ENCODE measurements at regions not wholly inside any gene's neighbourhood (a gene's known extent, or its start where the extent isn't known, plus 50 kb on each side); places are given as distances from the start of the nearest gene placed in this dataset.

DNA sequence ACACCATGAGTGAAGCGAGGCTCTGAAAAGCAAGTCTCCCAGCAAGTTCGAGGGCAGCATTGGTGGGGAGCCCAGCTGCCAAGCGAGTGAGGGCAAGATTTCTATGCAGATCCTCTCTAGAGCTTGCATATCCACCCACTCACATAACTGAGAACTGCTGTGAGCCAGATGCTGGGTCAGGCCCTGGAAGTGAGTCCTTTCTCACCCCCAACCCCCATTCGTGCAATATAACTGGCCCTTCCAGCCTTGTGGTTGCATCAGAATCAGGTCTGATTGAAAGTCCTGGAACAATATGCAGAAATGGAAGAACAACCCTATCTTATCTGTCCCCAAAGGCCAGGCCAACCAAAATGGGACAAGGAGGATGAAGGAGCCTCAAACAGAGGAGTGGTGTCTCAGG lies 146.6 kb downstream of the IRX5 start:
- H3K36me3 ChIP-seq (ENCODE audit: low read depth): no peaks in the 10 kb centered on the region
- H3K4me2 ChIP-seq: no peak overlapping the region
- CTCF ChIA-PET: no interaction called here
- no TSS peak for BruUV-seq (replicated peaks)
- H3K9me3 ChIP-seq (ENCODE audit: insufficient read depth, low read depth): no peaks in the 10 kb centered on the region
- TF ChIP-seq, protein P1, sequence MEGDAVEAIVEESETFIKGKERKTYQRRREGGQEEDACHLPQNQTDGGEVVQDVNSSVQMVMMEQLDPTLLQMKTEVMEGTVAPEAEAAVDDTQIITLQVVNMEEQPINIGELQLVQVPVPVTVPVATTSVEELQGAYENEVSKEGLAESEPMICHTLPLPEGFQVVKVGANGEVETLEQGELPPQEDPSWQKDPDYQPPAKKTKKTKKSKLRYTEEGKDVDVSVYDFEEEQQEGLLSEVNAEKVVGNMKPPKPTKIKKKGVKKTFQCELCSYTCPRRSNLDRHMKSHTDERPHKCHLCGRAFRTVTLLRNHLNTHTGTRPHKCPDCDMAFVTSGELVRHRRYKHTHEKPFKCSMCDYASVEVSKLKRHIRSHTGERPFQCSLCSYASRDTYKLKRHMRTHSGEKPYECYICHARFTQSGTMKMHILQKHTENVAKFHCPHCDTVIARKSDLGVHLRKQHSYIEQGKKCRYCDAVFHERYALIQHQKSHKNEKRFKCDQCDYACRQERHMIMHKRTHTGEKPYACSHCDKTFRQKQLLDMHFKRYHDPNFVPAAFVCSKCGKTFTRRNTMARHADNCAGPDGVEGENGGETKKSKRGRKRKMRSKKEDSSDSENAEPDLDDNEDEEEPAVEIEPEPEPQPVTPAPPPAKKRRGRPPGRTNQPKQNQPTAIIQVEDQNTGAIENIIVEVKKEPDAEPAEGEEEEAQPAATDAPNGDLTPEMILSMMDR (conservative IDR thresholded peaks at IDR 0.05): no peak
- no peak for TF ChIP-seq EZH2 (IDR thresholded peaks at IDR 0.05; ENCODE audit: low read depth)
- no peaks in the 10 kb centered on the region for H3K9me2 ChIP-seq (ENCODE audit: insufficient read depth)
- DNase-seq: no peak
- H3K79me2 ChIP-seq (ENCODE audit: low read depth): no peaks in the 10 kb centered on the region
- H3K4me3 ChIP-seq: no peak overlapping the region
- H4K20me1 ChIP-seq (ENCODE audit: insufficient read depth): no peaks in the 10 kb centered on the region
- POLR2A ChIA-PET (ENCODE audit: unreplicated experiment): no interaction called here
- H3K4me1 ChIP-seq (replicated peaks; ENCODE audit: insufficient read depth): no peaks in the 10 kb centered on the region
- H3F3A ChIP-seq (ENCODE audit: insufficient read depth, low read depth): no peaks in the 10 kb centered on the region
- intact Hi-C loops (cut with micrococcal nuclease; ENCODE audit: unreplicated experiment): no loop called here
- no peak overlapping the region for H3K27ac ChIP-seq
- H2AFZ ChIP-seq: no peak overlapping the region
- H3K27me3 ChIP-seq (ENCODE audit: insufficient read depth, low read depth): no peaks in the 10 kb centered on the region

DNA sequence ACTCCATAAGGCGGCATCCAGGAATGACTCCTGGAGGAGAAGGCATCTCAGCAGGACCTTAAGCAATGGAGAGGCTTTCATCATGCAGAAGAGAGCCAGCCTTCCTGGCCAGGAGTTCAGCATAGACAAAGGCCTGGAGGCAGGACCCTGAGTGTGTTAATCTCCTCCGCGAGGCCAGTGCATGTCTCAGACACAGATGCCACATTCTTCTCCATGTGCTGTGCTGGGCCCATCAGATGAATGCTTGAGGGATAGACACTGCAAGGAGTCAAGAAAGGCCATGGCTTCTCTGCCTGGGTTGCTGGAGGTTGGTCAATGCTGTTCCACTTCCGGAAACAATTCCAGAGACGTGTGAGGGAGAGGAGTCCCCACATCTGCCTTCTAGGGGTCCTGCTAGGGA lies 147.5 kb downstream of the IRX5 start:
- Histone ChIP-seq H2AFZ (no peak overlapping the region), H3K36me3 (ENCODE audit: low read depth) (no peaks in the 10 kb centered on the region), H3K9me3 (ENCODE audit: insufficient read depth, low read depth) (no peaks in the 10 kb centered on the region), H3K27me3 (ENCODE audit: insufficient read depth, low read depth) (no peaks in the 10 kb centered on the region), H3F3A (ENCODE audit: insufficient read depth, low read depth) (no peaks in the 10 kb centered on the region), H3K4me3 (no peak overlapping the region), H3K27ac (no peak overlapping the region), H4K20me1 (ENCODE audit: insufficient read depth) (no peaks in the 10 kb centered on the region), H3K79me2 (ENCODE audit: low read depth) (no peaks in the 10 kb centered on the region), H3K4me2 (no peak overlapping the region), H3K4me1 (replicated peaks; ENCODE audit: insufficient read depth) (no peaks in the 10 kb centered on the region), H3K9me2 (ENCODE audit: insufficient read depth) (no peaks in the 10 kb centered on the region)
- intact Hi-C loops (cut with micrococcal nuclease; ENCODE audit: unreplicated experiment): no loop called here
- no peak for DNase-seq
- TF ChIP-seq EZH2 (IDR thresholded peaks at IDR 0.05; ENCODE audit: low read depth): no peak
- TF ChIP-seq, protein P1 (conservative IDR thresholded peaks at IDR 0.05): no peak
- ChIA-PET CTCF (no interaction called here), POLR2A (ENCODE audit: unreplicated experiment) (no interaction called here)
- no TSS peak for BruUV-seq (replicated peaks)

DNA sequence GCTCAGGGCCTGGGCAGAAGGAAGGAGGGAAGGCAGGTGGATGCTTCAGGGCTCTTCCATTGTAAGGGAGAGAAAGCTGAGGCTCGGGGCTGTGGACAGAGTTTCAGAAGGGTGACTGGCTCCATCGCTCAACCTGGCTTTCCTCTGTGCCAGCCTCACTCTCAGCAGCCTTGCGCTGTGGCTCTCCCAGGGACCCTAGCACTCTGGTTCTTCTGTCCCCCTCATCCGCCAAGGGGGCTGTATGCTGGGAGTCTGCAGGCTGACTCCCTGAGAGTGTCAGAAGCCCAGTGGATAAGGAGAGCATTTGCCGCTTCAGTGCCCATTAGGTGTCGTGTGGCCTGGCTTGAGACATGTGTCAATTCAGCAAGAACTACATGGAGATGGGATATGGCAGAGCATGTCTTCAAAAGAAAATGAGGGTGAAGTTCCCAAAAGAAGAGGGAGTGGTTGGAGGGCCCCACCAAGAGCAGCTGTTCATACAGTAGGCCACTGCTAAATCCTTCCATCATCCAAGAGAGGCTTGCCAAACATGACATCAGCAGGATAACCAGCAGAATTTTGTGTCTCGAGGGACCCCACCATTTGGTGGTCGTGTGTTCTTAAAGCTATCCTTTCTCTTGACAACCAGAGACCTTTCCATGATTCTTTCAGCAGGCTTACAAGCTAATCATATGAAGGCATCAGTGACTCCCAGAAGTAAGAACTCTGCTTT lies 148.2 kb downstream of the IRX5 start:
- H3K79me2 ChIP-seq (ENCODE audit: low read depth): no peaks in the 10 kb centered on the region
- H4K20me1 ChIP-seq (ENCODE audit: insufficient read depth): no peaks in the 10 kb centered on the region
- no peak overlapping the region for H3K4me3 ChIP-seq
- H3K27ac ChIP-seq: no peak overlapping the region
- no peaks in the 10 kb centered on the region for H3K9me2 ChIP-seq (ENCODE audit: insufficient read depth)
- CTCF ChIA-PET: no interaction called here
- no peaks in the 10 kb centered on the region for H3K4me1 ChIP-seq (replicated peaks; ENCODE audit: insufficient read depth)
- no peaks in the 10 kb centered on the region for H3F3A ChIP-seq (ENCODE audit: insufficient read depth, low read depth)
- no peaks in the 10 kb centered on the region for H3K9me3 ChIP-seq (ENCODE audit: insufficient read depth, low read depth)
- no peak for TF ChIP-seq EZH2 (IDR thresholded peaks at IDR 0.05; ENCODE audit: low read depth)
- TF ChIP-seq, protein P1 (conservative IDR thresholded peaks at IDR 0.05): no peak
- H3K27me3 ChIP-seq (ENCODE audit: insufficient read depth, low read depth): no peaks in the 10 kb centered on the region
- no TSS peak for BruUV-seq (replicated peaks)
- no peak for DNase-seq
- H2AFZ ChIP-seq: no peak overlapping the region
- intact Hi-C loops (cut with micrococcal nuclease; ENCODE audit: unreplicated experiment): no loop called here
- POLR2A ChIA-PET (ENCODE audit: unreplicated experiment): no interaction called here
- no peak overlapping the region for H3K4me2 ChIP-seq
- H3K36me3 ChIP-seq (ENCODE audit: low read depth): no peaks in the 10 kb centered on the region
